HepG2 (cell line): ENCODE measurements at regions not wholly inside any gene's neighbourhood (a gene's known extent, or its start where the extent isn't known, plus 50 kb on each side); places are given as distances from the start of the nearest gene placed in this dataset.

Experiments used
- ATAC-seq: fragments of 200-7000 bp; cut with Tn5 transposase; 3 replicates; pipeline ENCODE4 v1.9.1; 2020; ENCODE audit warnings: mild to moderate bottlenecking, moderate library complexity
- BruUV-seq: library from RNA; stranded (reverse); fragments of 400-500 nt; replicated peaks from 2 replicates; lab custom pipeline; 2021; lab: Mats Ljungman, UMichigan
- CTCF ChIA-PET: fragments of 300-600 bp; formaldehyde crosslinking; extraction: SDS; loops from one replicate; lab custom pipeline; 2021; ENCODE audit warnings: low total read pairs, inconsistent platforms, low intra/inter-chr PET ratio; lab: Yijun Ruan, JAX
- POLR2A ChIA-PET: fragments of 350-600 bp; sonication (Branson Sonifier 250); formaldehyde crosslinking; loops from one replicate; lab custom pipeline; 2020; ENCODE audit warnings: antibody characterized with exemption, inconsistent platforms; lab: Yijun Ruan, JAX
- DNase-seq: peaks from one replicate; pipeline ENCODE4 v3.0.0-alpha.2; 2015; ENCODE audit warnings: low spot score
- FAIRE-seq: peaks from 3 replicates; lab custom pipeline; 2011; peaks lifted over from hg19 to GRCh38; lab: Jason Lieb, UNC
- H2AFZ ChIP-seq: one replicate; pipeline ENCODE4 v1.6.1; 2011; ENCODE audit warnings: low read length, inconsistent platforms
- H3K27ac ChIP-seq: fragments of 300-600 bp; 3 replicates; pipeline ENCODE4 v1.8.0; 2011; ENCODE audit warnings: mixed run types, mild to moderate bottlenecking, mixed read lengths, low read length, inconsistent platforms; ENCODE audit not compliant: insufficient read depth; ENCODE audit errors: extremely low read length
- H3K27me3 ChIP-seq, 2 experiments: fragments of 200-600 bp in 1 of 2; 2 replicates in 1 of 2; 3 replicates in 1 of 2; pipeline versions ENCODE4 v1.6.0 to v1.8.0; 2011; ENCODE audit warnings: low read length in 2 of 2, mild to moderate bottlenecking in 2 of 2, moderate library complexity in 2 of 2, inconsistent platforms in 1 of 2; ENCODE audit not compliant: insufficient read depth in 2 of 2, control insufficient read depth in 1 of 2
- H3K36me3 ChIP-seq, 2 experiments: fragments of 200-600 bp in 1 of 2; replicated peaks in 1 of 2; 2 replicates in 1 of 2; 3 replicates in 1 of 2; pipeline versions ENCODE4 v1.5.1 to v1.8.0; 2011; ENCODE audit warnings: low read length in 2 of 2, inconsistent platforms in 1 of 2; ENCODE audit not compliant: insufficient read depth in 2 of 2, control insufficient read depth in 1 of 2
- H3K4me1 ChIP-seq: 2 replicates; pipeline ENCODE4 v1.5.1; 2012; ENCODE audit warnings: low read length, inconsistent platforms; ENCODE audit not compliant: insufficient read depth
- H3K4me2 ChIP-seq: 2 replicates; pipeline ENCODE4 v1.6.0; 2011; ENCODE audit warnings: low read depth, low read length, inconsistent platforms
- H3K4me3 ChIP-seq, 3 experiments: fragments of 200-600 bp in 1 of 3; sonication (generic), shearing (Covaris generic) in 1 of 3; replicated peaks in 1 of 3; 2 replicates each; pipeline ENCODE4 v1.5.1; 2011 to 2016; ENCODE audit warnings: low read length in 3 of 3, inconsistent platforms in 2 of 3, low read depth in 2 of 3, mild to moderate bottlenecking in 2 of 3, control low read depth in 1 of 3, mixed read lengths in 1 of 3; ENCODE audit not compliant: insufficient read depth in 1 of 3
- H3K79me2 ChIP-seq: one replicate; pipeline ENCODE4 v1.6.1; 2011; ENCODE audit warnings: low read length, inconsistent platforms; ENCODE audit not compliant: insufficient read depth
- H3K9ac ChIP-seq: 2 replicates; pipeline ENCODE4 v1.6.0; 2011; ENCODE audit warnings: mild to moderate bottlenecking, low read depth, low read length, inconsistent platforms; ENCODE audit not compliant: insufficient read depth
- H3K9me3 ChIP-seq: 2 replicates; pipeline ENCODE4 v1.5.1; 2012; ENCODE audit warnings: mild to moderate bottlenecking, low read length
- H4K20me1 ChIP-seq: 2 replicates; pipeline ENCODE4 v1.6.0; 2011; ENCODE audit warnings: inconsistent platforms, mild to moderate bottlenecking, low read length, moderate library complexity; ENCODE audit not compliant: insufficient read depth
- KLF11 ChIP-seq: IDR thresholded peaks from 2 replicates; pipeline ENCODE4 v1.6.1; 2016; ENCODE audit warnings: missing compliant biosample characterization
- KLF16 ChIP-seq, 2 experiments: sonication (generic) in 1 of 2; formaldehyde crosslinking in 1 of 2; IDR thresholded peaks; 2 replicates each; pipeline versions ENCODE4 v1.6.1 to v1.8.0; 2016 to 2023; ENCODE audit warnings: missing genetic modification reagents in 2 of 2, missing compliant biosample characterization in 1 of 2
- TOPORS ChIP-seq: sonication (generic); formaldehyde crosslinking; IDR thresholded peaks from 2 replicates; pipeline ENCODE4 v1.8.0; 2023; ENCODE audit warnings: mild to moderate bottlenecking, missing genetic modification reagents
- ZBED4 ChIP-seq: sonication (generic); formaldehyde crosslinking; IDR thresholded peaks from 2 replicates; pipeline ENCODE4 v1.4.0; 2020; ENCODE audit warnings: missing genetic modification reagents, borderline replicate concordance
- ZFP91 ChIP-seq: sonication (generic); formaldehyde crosslinking; IDR thresholded peaks from 2 replicates; pipeline ENCODE4 v1.9.0; 2022; ENCODE audit warnings: missing genetic modification reagents, mild to moderate bottlenecking, borderline replicate concordance
- ZNF20 ChIP-seq: sonication (generic); formaldehyde crosslinking; IDR thresholded peaks from 2 replicates; pipeline ENCODE4 v1.4.0; 2020; ENCODE audit warnings: mild to moderate bottlenecking, moderate library complexity, missing genetic modification reagents
- ZNF275 ChIP-seq: sonication (generic); formaldehyde crosslinking; IDR thresholded peaks from 2 replicates; pipeline ENCODE4 v1.8.0; 2022; ENCODE audit warnings: missing genetic modification reagents, mild to moderate bottlenecking, inconsistent platforms, borderline replicate concordance
- ZNF3 ChIP-seq: IDR thresholded peaks from 2 replicates; pipeline ENCODE4 v1.7.0; 2017; ENCODE audit warnings: inconsistent platforms
- ZNF343 ChIP-seq: sonication (generic); formaldehyde crosslinking; IDR thresholded peaks from 2 replicates; pipeline ENCODE4 v1.4.0; 2020; ENCODE audit warnings: mild to moderate bottlenecking, missing genetic modification reagents
- ZNF720 ChIP-seq: sonication (generic); formaldehyde crosslinking; IDR thresholded peaks from 2 replicates; pipeline ENCODE4 v1.4.0; 2020; ENCODE audit warnings: missing genetic modification reagents
- ZSCAN29 ChIP-seq: sonication (generic); formaldehyde crosslinking; conservative IDR thresholded peaks from 2 replicates; pipeline ENCODE4 v1.4.0; 2020; ENCODE audit warnings: mild to moderate bottlenecking, missing genetic modification reagents
- WGBS: methylation state at CpG from one replicate; pipeline ENCODE4 v1.1.6; 2017; ENCODE audit warnings: low lambda C conversion rate; 5-methylcytosine and 5-hydroxymethylcytosine counted together
- in situ Hi-C: cut with HindIII; loops from 2 replicates; pipeline ENCODE4 v1.10.0; 2017; ENCODE audit warnings: low pct_unique_long_range_greater_than_20kb; ENCODE audit not compliant: extremely low pct_ligation_motif_present
- intact Hi-C: fragments of 100-400 bp; cut with micrococcal nuclease; formaldehyde crosslinking; loops from one replicate; pipeline ENCODE4 v1.10.0; 2022; ENCODE audit not compliant: unreplicated experiment

GRCh38 chr7:49112647-49113046, 188.3 kb downstream of the CDC14C start:
- intact Hi-C loops, result no loop called here
- BruUV-seq, result no TSS peak
- FAIRE-seq (no peak), DNase-seq (no peak), ATAC-seq (no peak)
- H2AFZ ChIP-seq, result no peak overlapping the region
- CTCF ChIA-PET, result no interaction called here
- no peaks in the 10 kb centered on the region for H3K36me3 ChIP-seq
- H3K27me3 ChIP-seq, result no peaks in the 10 kb centered on the region
- H3K4me3 ChIP-seq, result no peak overlapping the region
- H3K79me2 ChIP-seq, result no peaks in the 10 kb centered on the region
- no peak overlapping the region for H3K27ac ChIP-seq
- no peaks in the 10 kb centered on the region for H3K4me1 ChIP-seq
- no peak overlapping the region for H3K9ac ChIP-seq
- H3K4me2 ChIP-seq, result no peak overlapping the region
- peaks cover 13% of the 10 kb centered on the region; the same call in 1 of the 2 replicates for H3K9me3 ChIP-seq
- 23% methylated on average over 5 of the region's 5 CpGs for WGBS
- POLR2A ChIA-PET, result no interaction called here
- TF ChIP-seq TOPORS (CRISPR knock-in tag) (no peak), ZNF20 (no peak), ZNF275 (CRISPR knock-in tag) (no peak), ZNF343 (CRISPR knock-in tag) (no peak), ZBED4 (CRISPR knock-in tag) (no peak), ZNF3 (CRISPR knock-in tag) (no peak), KLF16 (CRISPR knock-in tag; IDR thresholded peaks at IDR 0.05) (no peak), ZFP91 (no peak), ZSCAN29 (no peak), KLF11 (CRISPR knock-in tag) (no peak), ZNF720 (CRISPR knock-in tag) (no peak)
- in situ Hi-C loops, result no loop called here
- H4K20me1 ChIP-seq, result no peaks in the 10 kb centered on the region
